Uterus (tissue), 3 donors: ENCODE measurements at regions not wholly inside any gene's neighbourhood (a gene's known extent, or its start where the extent isn't known, plus 50 kb on each side); places are given as distances from the start of the nearest gene placed in this dataset.

Experiments
- DNase-seq, 2 donors: peaks; one replicate each; pipeline ENCODE4 v3.0.0-alpha.2; 2019 to 2020
- H3K27ac ChIP-seq, 2 donors: fragments of 200-600 bp; sonication (generic); 1 replicate in 1 of 2; 2 replicates in 1 of 2; pipeline ENCODE4 v1.5.1; 2016 to 2018
- H3K27me3 ChIP-seq, 2 donors: fragments of 200-600 bp; sonication (generic); one replicate each; pipeline ENCODE4 v1.5.1; 2018 to 2019; ENCODE audit warnings: control low read depth in 1 of 2
- H3K36me3 ChIP-seq, 2 donors: fragments of 200-600 bp; sonication (generic); one replicate each; pipeline ENCODE4 v1.5.1; 2019; ENCODE audit warnings: control low read depth in 1 of 2
- H3K4me1 ChIP-seq, 2 donors: fragments of 200-600 bp; sonication (generic); one replicate each; pipeline ENCODE4 v1.5.1; 2018 to 2019; ENCODE audit warnings: control low read depth in 1 of 2
- H3K4me3 ChIP-seq, 2 donors: fragments of 200-600 bp; sonication (generic); 1 replicate in 1 of 2; 2 replicates in 1 of 2; pipeline ENCODE4 v1.5.1; 2018 to 2019; ENCODE audit warnings: mild to moderate bottlenecking in 1 of 2
- H3K9me3 ChIP-seq, 2 donors: fragments of 200-600 bp; sonication (generic); one replicate each; pipeline ENCODE4 v1.5.1; 2019; ENCODE audit warnings: control low read depth in 1 of 2
- CTCF ChIP-seq, 4 experiments: fragments of 200-600 bp in 2 of 4; fragments of 450-650 bp in 2 of 4; sonication (generic) in 2 of 4; IDR thresholded peaks; one replicate each; pipeline ENCODE4 v1.5.1; 2016 to 2019; ENCODE audit warnings: antibody characterized with exemption in 4 of 4, mild to moderate bottlenecking in 2 of 4, moderate library complexity in 1 of 4
- POLR2A ChIP-seq, 2 donors: fragments of 450-650 bp; IDR thresholded peaks; one replicate each; pipeline ENCODE4 v1.6.1; 2016; ENCODE audit warnings: antibody characterized with exemption in 2 of 2, mild to moderate bottlenecking in 1 of 2, moderate library complexity in 1 of 2
- intact Hi-C: fragments of 100-400 bp; cut with DNase I; formaldehyde crosslinking; loops from one replicate; pipeline ENCODE4 v1.15.1; 2023; ENCODE audit warnings: low total_unique reads
- donor health status: DM: yes; HTN: yes; CAD: no.

DNA sequence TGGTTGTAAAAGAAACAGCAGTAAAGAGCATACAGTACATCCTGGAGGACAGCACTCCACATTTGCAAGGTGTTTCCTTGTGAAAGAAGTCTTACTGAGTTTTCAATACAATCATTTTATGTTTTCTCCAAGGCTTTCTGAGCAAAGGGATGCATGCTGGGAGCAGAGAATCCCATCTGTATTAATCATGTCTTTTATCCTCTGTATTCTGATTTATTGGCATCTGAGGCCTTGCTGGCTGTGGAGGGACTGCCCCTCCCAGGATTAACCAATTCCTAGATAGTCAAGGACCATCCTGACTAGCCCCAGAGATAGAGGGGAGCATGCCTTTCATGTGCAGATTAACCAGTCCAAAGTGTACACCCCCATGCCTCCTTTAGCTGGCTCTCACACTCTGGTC is 476.3 kb downstream of the SIPA1L2 start:
- no peak for TF ChIP-seq POLR2A (IDR thresholded peaks at IDR 0.05)
- no peak for TF ChIP-seq CTCF (IDR thresholded peaks at IDR 0.05)
- H3K4me3 ChIP-seq, result no peak overlapping the region
- H3K4me1 ChIP-seq, result no peaks in the 10 kb centered on the region
- H3K27me3 ChIP-seq, result no peaks in the 10 kb centered on the region
- no peaks in the 10 kb centered on the region for H3K36me3 ChIP-seq
- DNase-seq, result no peak
- no peaks in the 10 kb centered on the region for H3K9me3 ChIP-seq
- no peak overlapping the region for H3K27ac ChIP-seq
- intact Hi-C loops, result no loop called here

- intact Hi-C loops, result no loop called here
- H3K9me3 ChIP-seq, result no peaks in the 10 kb centered on the region
- TF ChIP-seq POLR2A (IDR thresholded peaks at IDR 0.05) (no peak), CTCF (IDR thresholded peaks at IDR 0.05) (no peak)
- H3K4me3 ChIP-seq, result no peak overlapping the region
- no peak for DNase-seq
- no peak overlapping the region for H3K27ac ChIP-seq
- no peaks in the 10 kb centered on the region for H3K4me1 ChIP-seq
- H3K36me3 ChIP-seq, result no peaks in the 10 kb centered on the region
- no peaks in the 10 kb centered on the region for H3K27me3 ChIP-seq
These were observed 479.0 kb downstream of the SIPA1L2 start for GRCh38 chr1:232150770-232151548.

GRCh38 chr1:232149287-232150201 is 480.4 kb downstream of the SIPA1L2 start:
- no peaks in the 10 kb centered on the region for H3K36me3 ChIP-seq
- TF ChIP-seq CTCF (IDR thresholded peaks at IDR 0.05) (no peak), POLR2A (IDR thresholded peaks at IDR 0.05) (no peak)
- H3K27me3 ChIP-seq, result no peaks in the 10 kb centered on the region
- H3K4me3 ChIP-seq, result no peak overlapping the region
- DNase-seq, result no peak
- no peak overlapping the region for H3K27ac ChIP-seq
- intact Hi-C loops, result no loop called here
- no peaks in the 10 kb centered on the region for H3K9me3 ChIP-seq
- no peaks in the 10 kb centered on the region for H3K4me1 ChIP-seq

DNA sequence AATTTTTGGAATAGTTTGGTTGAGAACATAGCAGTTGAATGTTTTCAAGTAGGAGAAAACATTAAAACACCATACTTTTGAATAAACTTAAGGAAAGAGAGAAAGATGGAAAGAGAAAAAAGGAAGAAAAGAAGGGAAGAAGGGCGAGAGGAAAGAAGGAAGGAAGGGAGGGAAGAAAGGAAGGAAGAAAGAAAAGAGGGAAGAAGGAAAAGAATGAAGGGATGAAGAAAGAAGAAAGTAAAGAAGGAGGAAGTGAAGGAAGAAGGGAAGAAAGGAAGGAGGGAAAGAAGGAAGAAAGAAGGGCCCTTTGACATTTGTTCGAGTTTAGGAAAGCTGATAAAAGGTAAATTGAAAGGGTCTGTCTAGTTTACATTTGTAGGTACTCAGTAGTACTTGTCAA is 482.7 kb downstream of the SIPA1L2 start:
- intact Hi-C loops, result no loop called here
- no peaks in the 10 kb centered on the region for H3K4me1 ChIP-seq
- H3K9me3 ChIP-seq, result no peaks in the 10 kb centered on the region
- no peak overlapping the region for H3K27ac ChIP-seq
- H3K36me3 ChIP-seq, result no peaks in the 10 kb centered on the region
- TF ChIP-seq CTCF (IDR thresholded peaks at IDR 0.05), result no peak
- no peak for TF ChIP-seq POLR2A (IDR thresholded peaks at IDR 0.05)
- no peak for DNase-seq
- H3K27me3 ChIP-seq, result no peaks in the 10 kb centered on the region
- no peak overlapping the region for H3K4me3 ChIP-seq

DNA sequence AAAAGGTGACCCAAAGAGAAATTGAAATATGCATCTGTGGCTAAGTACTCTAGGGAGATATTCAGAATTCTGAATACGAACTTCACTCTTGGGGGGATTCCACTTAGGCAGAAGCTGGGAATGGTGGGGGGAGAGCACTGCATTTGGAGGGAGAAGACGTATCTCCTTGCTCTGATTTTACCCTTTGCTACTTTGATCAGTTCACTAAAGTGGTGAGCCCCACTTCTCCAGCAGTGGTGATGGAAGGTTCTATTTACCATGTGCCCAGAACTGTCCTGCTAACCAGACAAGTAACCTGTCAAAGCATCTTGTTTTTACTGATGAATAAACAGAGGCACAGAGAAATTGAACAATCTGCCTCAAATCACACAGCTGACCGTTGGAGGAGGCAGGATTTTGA is 483.4 kb downstream of the SIPA1L2 start:
- TF ChIP-seq POLR2A (IDR thresholded peaks at IDR 0.05) (no peak), CTCF (IDR thresholded peaks at IDR 0.05) (no peak)
- no peak for DNase-seq
- no peaks in the 10 kb centered on the region for H3K4me1 ChIP-seq
- no peaks in the 10 kb centered on the region for H3K36me3 ChIP-seq
- no peak overlapping the region for H3K27ac ChIP-seq
- H3K9me3 ChIP-seq, result no peaks in the 10 kb centered on the region
- intact Hi-C loops, result no loop called here
- no peaks in the 10 kb centered on the region for H3K27me3 ChIP-seq
- no peak overlapping the region for H3K4me3 ChIP-seq
